HCT116 (cell line): ENCODE measurements at regions not wholly inside any gene's neighbourhood (a gene's known extent, or its start where the extent isn't known, plus 50 kb on each side); places are given as distances from the start of the nearest gene placed in this dataset.

ENCODE experiments used
- ATAC-seq: fragments of 200-7000 bp; cut with Tn5 transposase; 2 replicates; pipeline ENCODE4 v1.9.1; 2020; ENCODE audit warnings: mild to moderate bottlenecking, moderate library complexity
- BruUV-seq: library from RNA; stranded (reverse); fragments of 400-500 nt; replicated peaks from 2 replicates; lab custom pipeline; 2021; lab: Mats Ljungman, UMichigan
- CTCF ChIA-PET: fragments of 300-600 bp; sonication (Branson Sonifier 250); formaldehyde crosslinking; loops from one replicate; lab custom pipeline; 2021; ENCODE audit warnings: antibody characterized with exemption; lab: Charles Lee
- POLR2A ChIA-PET: fragments of 300-600, 350-600 bp; sonication (Branson Sonifier 250); formaldehyde crosslinking; loops from one replicate; lab custom pipeline; 2021; ENCODE audit warnings: antibody characterized with exemption; lab: Charles Lee
- RAD21 ChIA-PET, 2 experiments: fragments of 300-600 bp; sonication (Branson Sonifier 250); formaldehyde crosslinking; loops; one replicate each; lab custom pipeline; 2023; ENCODE audit warnings: low total read pairs in 2 of 2; ENCODE audit not compliant: uncharacterized antibody in 2 of 2, unreplicated experiment in 2 of 2, low non-redundant PET in 1 of 2; lab: Charles Lee
- DNase-seq: peaks from one replicate; pipeline ENCODE4 v3.0.0-alpha.2; 2010; ENCODE audit warnings: low read depth, low spot score
- H2AFZ ChIP-seq: fragments of 200-600 bp; shearing (Covaris generic), sonication (generic); 2 replicates; pipeline ENCODE4 v1.6.1; 2017; ENCODE audit warnings: low read depth, mixed run types, mixed read lengths, antibody characterized with exemption, low read length; ENCODE audit not compliant: poor library complexity, severe bottlenecking
- H3K27ac ChIP-seq: 2 replicates; pipeline ENCODE4 v1.5.1; 2012; ENCODE audit warnings: low read depth, low read length
- H3K27me3 ChIP-seq: fragments of 200-600 bp; sonication (generic); 2 replicates; pipeline ENCODE4 v1.6.1; 2016; ENCODE audit warnings: mixed run types, low read length, mixed read lengths; ENCODE audit not compliant: insufficient read depth
- H3K36me3 ChIP-seq, 2 experiments: fragments of 200-500 bp in 1 of 2; fragments of 200-600 bp in 1 of 2; sonication (Bioruptor generic) in 1 of 2; sonication (generic) in 1 of 2; 2 replicates each; pipeline versions ENCODE4 v1.5.1 to v1.6.1; 2014 to 2016; ENCODE audit warnings: low read length in 2 of 2, inconsistent platforms in 1 of 2, mixed read lengths in 1 of 2, mixed run types in 1 of 2; ENCODE audit not compliant: insufficient read depth in 2 of 2, control insufficient read depth in 1 of 2
- H3K4me1 ChIP-seq, 2 experiments: fragments of 200-600 bp in 1 of 2; sonication (generic) in 1 of 2; 2 replicates each; pipeline versions ENCODE4 v1.5.1 to v1.6.1; 2012 to 2017; ENCODE audit warnings: low read length in 2 of 2, inconsistent platforms in 1 of 2, mild to moderate bottlenecking in 1 of 2, mixed read lengths in 1 of 2, mixed run types in 1 of 2, moderate library complexity in 1 of 2; ENCODE audit not compliant: insufficient read depth in 2 of 2, control insufficient read depth in 1 of 2
- H3K4me2 ChIP-seq: fragments of 200-600 bp; sonication (generic); 2 replicates; pipeline ENCODE4 v1.6.1; 2017; ENCODE audit warnings: mixed run types, low read length, mixed read lengths
- H3K4me3 ChIP-seq, 2 experiments: fragments of 200-600 bp in 1 of 2; sonication (generic) in 1 of 2; replicated peaks in 1 of 2; 2 replicates each; pipeline ENCODE4 v1.5.1; 2011 to 2016; ENCODE audit warnings: low read length in 2 of 2, control low read depth in 1 of 2, low read depth in 1 of 2, mild to moderate bottlenecking in 1 of 2, mixed read lengths in 1 of 2, mixed run types in 1 of 2
- H3K79me2 ChIP-seq: fragments of 200-600 bp; sonication (generic); 2 replicates; pipeline ENCODE4 v1.6.1; 2017; ENCODE audit warnings: mild to moderate bottlenecking, mixed run types, low read length, moderate library complexity, mixed read lengths; ENCODE audit not compliant: insufficient read depth
- H3K9ac ChIP-seq: fragments of 200-600 bp; sonication (generic); 2 replicates; pipeline ENCODE4 v1.6.1; 2016; ENCODE audit warnings: low read length, mixed read lengths
- H3K9me2 ChIP-seq: fragments of 200-600 bp; sonication (generic), shearing (Covaris generic); 2 replicates; pipeline ENCODE4 v1.6.1; 2017; ENCODE audit warnings: mixed run types, mild to moderate bottlenecking, moderate library complexity; ENCODE audit not compliant: insufficient read depth
- H3K9me3 ChIP-seq, 2 experiments: fragments of 200-500 bp in 1 of 2; fragments of 200-600 bp in 1 of 2; sonication (Bioruptor generic) in 1 of 2; sonication (generic) in 1 of 2; 2 replicates each; pipeline ENCODE4 v1.6.1; 2014 to 2017; ENCODE audit warnings: low read length in 2 of 2, mixed read lengths in 2 of 2, inconsistent platforms in 1 of 2, low read depth in 1 of 2, mild to moderate bottlenecking in 1 of 2, mixed run types in 1 of 2, moderate library complexity in 1 of 2; ENCODE audit not compliant: control insufficient read depth in 1 of 2, insufficient read depth in 1 of 2
- H4K20me1 ChIP-seq: fragments of 200-600 bp; sonication (generic), shearing (Covaris generic); 2 replicates; pipeline ENCODE4 v1.6.1; 2017; ENCODE audit warnings: mixed run types, mild to moderate bottlenecking, moderate library complexity; ENCODE audit not compliant: insufficient read depth
- CBX3 ChIP-seq: IDR thresholded peaks from 2 replicates; pipeline ENCODE4 v1.6.1; 2012; ENCODE audit warnings: low read depth
- CEBPB ChIP-seq: IDR thresholded peaks from 2 replicates; pipeline ENCODE4 v1.6.1; 2012; ENCODE audit warnings: low read depth
- EGR1 ChIP-seq: IDR thresholded peaks from 2 replicates; pipeline ENCODE4 v1.6.1; 2012; ENCODE audit warnings: low read depth
- ELF1 ChIP-seq: IDR thresholded peaks from 2 replicates; pipeline ENCODE4 v1.6.1; 2012; ENCODE audit warnings: low read depth, borderline replicate concordance
- EZH2 ChIP-seq: fragments of 200-600 bp; sonication (generic); IDR thresholded peaks from 2 replicates; pipeline ENCODE4 v1.6.1; 2017; ENCODE audit warnings: antibody characterized with exemption, mixed run types
- EZH2phosphoT487 ChIP-seq: fragments of 200-600 bp; IDR thresholded peaks from 2 replicates; pipeline ENCODE4 v1.6.1; 2018; ENCODE audit warnings: antibody characterized with exemption, borderline replicate concordance
- FOSL1 ChIP-seq: IDR thresholded peaks from 2 replicates; pipeline ENCODE4 v1.6.1; 2012; ENCODE audit warnings: low read depth
- JUND ChIP-seq: IDR thresholded peaks from 2 replicates; pipeline ENCODE4 v1.6.1; 2012
- POLR2A ChIP-seq: IDR thresholded peaks from 2 replicates; pipeline ENCODE4 v1.7.0; 2011; ENCODE audit warnings: borderline replicate concordance; ENCODE audit not compliant: insufficient read depth, insufficient read length; ENCODE audit errors: extremely low read depth
- POLR2AphosphoS5 ChIP-seq: IDR thresholded peaks from 2 replicates; pipeline ENCODE4 v1.6.1; 2011; ENCODE audit warnings: mild to moderate bottlenecking, low read depth, low read length, moderate library complexity
- RAD21 ChIP-seq: IDR thresholded peaks from 2 replicates; pipeline ENCODE4 v1.6.1; 2012; ENCODE audit warnings: low read depth, mild to moderate bottlenecking
- SIN3A ChIP-seq: IDR thresholded peaks from 2 replicates; pipeline ENCODE4 v1.6.1; 2012; ENCODE audit warnings: low read depth
- SP1 ChIP-seq: IDR thresholded peaks from 2 replicates; pipeline ENCODE4 v1.6.1; 2012; ENCODE audit warnings: low read depth
- SRF ChIP-seq: IDR thresholded peaks from 2 replicates; pipeline ENCODE4 v1.6.1; 2012; ENCODE audit warnings: low read depth
- YY1 ChIP-seq: IDR thresholded peaks from 2 replicates; pipeline ENCODE4 v1.6.1; 2011; ENCODE audit warnings: low read length, low read depth, moderate library complexity, mild to moderate bottlenecking; ENCODE audit not compliant: insufficient replicate concordance; ENCODE audit errors: extremely low read depth
- ZFX ChIP-seq: fragments of 450-650 bp; IDR thresholded peaks from 2 replicates; pipeline ENCODE4 v1.6.1; 2017
- intact Hi-C: fragments of 100-400 bp; cut with micrococcal nuclease; formaldehyde crosslinking; loops from 2 replicates; pipeline ENCODE4 v1.10.0; 2022
- TF ChIP-seq, protein P1 (sequence below): IDR thresholded peaks from 2 replicates; pipeline ENCODE4 v1.6.1; 2012
- TF ChIP-seq, protein P2 (sequence below): IDR thresholded peaks from 2 replicates; pipeline ENCODE4 v1.6.1; 2012; ENCODE audit warnings: low read depth
- TF ChIP-seq, protein P3 (sequence below), 3 experiments: fragments of 200-600 bp in 1 of 3; sonication (generic) in 1 of 3; IDR thresholded peaks in 2 of 3; conservative IDR thresholded peaks in 1 of 3; 2 replicates each; pipeline ENCODE4 v1.5.1; 2012 to 2017; ENCODE audit warnings: low read depth in 2 of 3, low read length in 2 of 3, antibody characterized with exemption in 1 of 3, borderline replicate concordance in 1 of 3, control low read depth in 1 of 3, mild to moderate bottlenecking in 1 of 3, mixed read lengths in 1 of 3, mixed run types in 1 of 3, moderate library complexity in 1 of 3; ENCODE audit not compliant: insufficient read depth in 1 of 3
- TF ChIP-seq, protein P4 (sequence below): IDR thresholded peaks from 2 replicates; pipeline ENCODE4 v1.6.1; 2011; ENCODE audit warnings: mild to moderate bottlenecking, low read length, moderate library complexity; ENCODE audit not compliant: insufficient replicate concordance; ENCODE audit errors: extremely low read depth
- TF ChIP-seq, protein P5 (sequence below): IDR thresholded peaks from 2 replicates; pipeline ENCODE4 v1.6.1; 2012

DNA sequence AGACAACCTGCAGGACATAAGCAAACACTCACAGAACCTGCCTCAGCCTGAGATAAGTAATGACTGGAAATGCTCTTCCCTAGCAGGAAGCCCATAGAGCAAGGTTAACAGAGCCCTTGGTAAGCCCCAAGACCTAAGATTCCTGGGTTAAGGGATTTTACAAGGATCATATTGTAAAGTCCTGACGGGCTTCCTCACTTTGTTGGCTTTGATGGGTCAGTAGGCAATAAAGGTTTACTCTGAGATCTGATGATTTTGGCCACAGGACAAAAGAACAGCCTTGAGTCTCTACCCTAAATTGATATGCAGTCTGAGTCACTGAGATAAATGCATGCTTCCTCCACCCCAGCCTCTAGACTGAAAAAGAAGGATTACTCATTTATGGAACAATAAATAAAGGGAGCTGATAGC is 270.8 kb downstream of the HTR7 start:
- Histone ChIP-seq H4K20me1 (no peaks in the 10 kb centered on the region), H3K9me3 (no peaks in the 10 kb centered on the region), H3K9ac (peak overlapping the region; percentile 26), H3K4me1 (peaks cover 47 to 80% of the 10 kb centered on the region in 2 experiments), H3K27me3 (no peaks in the 10 kb centered on the region), H3K4me3 (peak overlapping the region in 1 of 2 experiments; percentile 0; a peak in 1 of 4 replicates), H2AFZ (no peak overlapping the region), H3K4me2 (peak overlapping the region; percentile 41), H3K36me3 (no peaks in the 10 kb centered on the region; a peak in 1 of 4 replicates), H3K79me2 (no peaks in the 10 kb centered on the region), H3K27ac (peak overlapping the region; percentile 95), H3K9me2 (no peaks in the 10 kb centered on the region)
- CTCF ChIA-PET: interaction anchor here (0.8 kb wide), 1 partner anchor 12 kb away, joined by 3 read pairs; no protein-coding TSS in a partner anchor
- BruUV-seq: no TSS peak
- intact Hi-C loops: no loop called here
- DNase-seq: peak; percentile 94
- RAD21 ChIA-PET: interaction anchor here in 1 of 2 experiments (0.6 kb wide), 1 partner anchor 439 kb away, joined by 3 read pairs; no protein-coding TSS in a partner anchor
- peak; percentile 84 for ATAC-seq
- POLR2A ChIA-PET: interaction anchor here (0.9 kb wide), 1 partner anchor 267 kb away, joined by 3 read pairs; no protein-coding TSS in a partner anchor
- TF ChIP-seq, protein P1, sequence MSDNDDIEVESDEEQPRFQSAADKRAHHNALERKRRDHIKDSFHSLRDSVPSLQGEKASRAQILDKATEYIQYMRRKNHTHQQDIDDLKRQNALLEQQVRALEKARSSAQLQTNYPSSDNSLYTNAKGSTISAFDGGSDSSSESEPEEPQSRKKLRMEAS: peak; percentile 64
- TF ChIP-seq ELF1 (no peak; the same call in 1 of the 2 replicates), EGR1 (peak; percentile 46; the same call in 1 of the 2 replicates), SRF (peak; percentile 54; the same call in 1 of the 2 replicates), SP1 (peak; percentile 96), POLR2AphosphoS5 (peak; percentile 53; the same call in 1 of the 2 replicates), EZH2 (no peak), EZH2phosphoT487 (no peak), JUND (peak; percentile 97), SIN3A (0 out of 2 replicates have a peak, but pooled peaks have one; percentile 59), CEBPB (peak; percentile 84; the same call in 1 of the 2 replicates), POLR2A (no peak), RAD21 (peak; percentile 45), ZFX (no peak), CBX3 (peak; percentile 86; the same call in 1 of the 2 replicates), YY1 (no peak), FOSL1 (peak; percentile 93)
- TF ChIP-seq, protein P2, sequence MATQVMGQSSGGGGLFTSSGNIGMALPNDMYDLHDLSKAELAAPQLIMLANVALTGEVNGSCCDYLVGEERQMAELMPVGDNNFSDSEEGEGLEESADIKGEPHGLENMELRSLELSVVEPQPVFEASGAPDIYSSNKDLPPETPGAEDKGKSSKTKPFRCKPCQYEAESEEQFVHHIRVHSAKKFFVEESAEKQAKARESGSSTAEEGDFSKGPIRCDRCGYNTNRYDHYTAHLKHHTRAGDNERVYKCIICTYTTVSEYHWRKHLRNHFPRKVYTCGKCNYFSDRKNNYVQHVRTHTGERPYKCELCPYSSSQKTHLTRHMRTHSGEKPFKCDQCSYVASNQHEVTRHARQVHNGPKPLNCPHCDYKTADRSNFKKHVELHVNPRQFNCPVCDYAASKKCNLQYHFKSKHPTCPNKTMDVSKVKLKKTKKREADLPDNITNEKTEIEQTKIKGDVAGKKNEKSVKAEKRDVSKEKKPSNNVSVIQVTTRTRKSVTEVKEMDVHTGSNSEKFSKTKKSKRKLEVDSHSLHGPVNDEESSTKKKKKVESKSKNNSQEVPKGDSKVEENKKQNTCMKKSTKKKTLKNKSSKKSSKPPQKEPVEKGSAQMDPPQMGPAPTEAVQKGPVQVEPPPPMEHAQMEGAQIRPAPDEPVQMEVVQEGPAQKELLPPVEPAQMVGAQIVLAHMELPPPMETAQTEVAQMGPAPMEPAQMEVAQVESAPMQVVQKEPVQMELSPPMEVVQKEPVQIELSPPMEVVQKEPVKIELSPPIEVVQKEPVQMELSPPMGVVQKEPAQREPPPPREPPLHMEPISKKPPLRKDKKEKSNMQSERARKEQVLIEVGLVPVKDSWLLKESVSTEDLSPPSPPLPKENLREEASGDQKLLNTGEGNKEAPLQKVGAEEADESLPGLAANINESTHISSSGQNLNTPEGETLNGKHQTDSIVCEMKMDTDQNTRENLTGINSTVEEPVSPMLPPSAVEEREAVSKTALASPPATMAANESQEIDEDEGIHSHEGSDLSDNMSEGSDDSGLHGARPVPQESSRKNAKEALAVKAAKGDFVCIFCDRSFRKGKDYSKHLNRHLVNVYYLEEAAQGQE: no peak
- TF ChIP-seq, protein P3, sequence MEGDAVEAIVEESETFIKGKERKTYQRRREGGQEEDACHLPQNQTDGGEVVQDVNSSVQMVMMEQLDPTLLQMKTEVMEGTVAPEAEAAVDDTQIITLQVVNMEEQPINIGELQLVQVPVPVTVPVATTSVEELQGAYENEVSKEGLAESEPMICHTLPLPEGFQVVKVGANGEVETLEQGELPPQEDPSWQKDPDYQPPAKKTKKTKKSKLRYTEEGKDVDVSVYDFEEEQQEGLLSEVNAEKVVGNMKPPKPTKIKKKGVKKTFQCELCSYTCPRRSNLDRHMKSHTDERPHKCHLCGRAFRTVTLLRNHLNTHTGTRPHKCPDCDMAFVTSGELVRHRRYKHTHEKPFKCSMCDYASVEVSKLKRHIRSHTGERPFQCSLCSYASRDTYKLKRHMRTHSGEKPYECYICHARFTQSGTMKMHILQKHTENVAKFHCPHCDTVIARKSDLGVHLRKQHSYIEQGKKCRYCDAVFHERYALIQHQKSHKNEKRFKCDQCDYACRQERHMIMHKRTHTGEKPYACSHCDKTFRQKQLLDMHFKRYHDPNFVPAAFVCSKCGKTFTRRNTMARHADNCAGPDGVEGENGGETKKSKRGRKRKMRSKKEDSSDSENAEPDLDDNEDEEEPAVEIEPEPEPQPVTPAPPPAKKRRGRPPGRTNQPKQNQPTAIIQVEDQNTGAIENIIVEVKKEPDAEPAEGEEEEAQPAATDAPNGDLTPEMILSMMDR (IDR thresholded peaks at IDR 0.05 in 2 of 3, conservative IDR thresholded peaks at IDR 0.05 in 1 of 3; ENCODE audit: borderline replicate concordance in 1 of 3, insufficient read depth in 1 of 3, low read depth in 2 of 3, low read length in 2 of 3): no peak
- TF ChIP-seq, protein P4, sequence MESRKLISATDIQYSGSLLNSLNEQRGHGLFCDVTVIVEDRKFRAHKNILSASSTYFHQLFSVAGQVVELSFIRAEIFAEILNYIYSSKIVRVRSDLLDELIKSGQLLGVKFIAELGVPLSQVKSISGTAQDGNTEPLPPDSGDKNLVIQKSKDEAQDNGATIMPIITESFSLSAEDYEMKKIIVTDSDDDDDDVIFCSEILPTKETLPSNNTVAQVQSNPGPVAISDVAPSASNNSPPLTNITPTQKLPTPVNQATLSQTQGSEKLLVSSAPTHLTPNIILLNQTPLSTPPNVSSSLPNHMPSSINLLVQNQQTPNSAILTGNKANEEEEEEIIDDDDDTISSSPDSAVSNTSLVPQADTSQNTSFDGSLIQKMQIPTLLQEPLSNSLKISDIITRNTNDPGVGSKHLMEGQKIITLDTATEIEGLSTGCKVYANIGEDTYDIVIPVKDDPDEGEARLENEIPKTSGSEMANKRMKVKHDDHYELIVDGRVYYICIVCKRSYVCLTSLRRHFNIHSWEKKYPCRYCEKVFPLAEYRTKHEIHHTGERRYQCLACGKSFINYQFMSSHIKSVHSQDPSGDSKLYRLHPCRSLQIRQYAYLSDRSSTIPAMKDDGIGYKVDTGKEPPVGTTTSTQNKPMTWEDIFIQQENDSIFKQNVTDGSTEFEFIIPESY: no peak
- TF ChIP-seq, protein P5, sequence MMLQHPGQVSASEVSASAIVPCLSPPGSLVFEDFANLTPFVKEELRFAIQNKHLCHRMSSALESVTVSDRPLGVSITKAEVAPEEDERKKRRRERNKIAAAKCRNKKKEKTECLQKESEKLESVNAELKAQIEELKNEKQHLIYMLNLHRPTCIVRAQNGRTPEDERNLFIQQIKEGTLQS: no peak
